ENCODE measurements at regions not wholly inside any gene's neighbourhood (a gene's known extent, or its start where the extent isn't known, plus 50 kb on each side); places are given as distances from the start of the nearest gene placed in this dataset.

GRCh38 chr15:39400821-39401550 is 179.9 kb upstream of the THBS1 start:
- Histone ChIP-seq H3K4me3 (ENCODE audit: low read depth, low read length, poor library complexity, severe bottlenecking) (no peak overlapping the region), H3K9me3 (ENCODE audit: low read length) (no peaks in the 10 kb centered on the region), H3K9me2 (ENCODE audit: low read depth, low read length) (no peaks in the 10 kb centered on the region), H3K27me3 (ENCODE audit: insufficient read depth, low read length) (no peaks in the 10 kb centered on the region), H3K79me2 (ENCODE audit: insufficient read depth, low read length) (no peaks in the 10 kb centered on the region), H3K27ac (ENCODE audit: low read depth, low read length, poor library complexity, severe bottlenecking) (no peak overlapping the region), H2AFZ (ENCODE audit: low read length) (no peak overlapping the region), H3K9ac (ENCODE audit: low read length) (no peak overlapping the region), H3F3A (ENCODE audit: insufficient read depth, low read length) (no peaks in the 10 kb centered on the region), H3K4me2 (ENCODE audit: low read length) (no peak overlapping the region), H3K4me1 (ENCODE audit: insufficient read depth, low read length, severe bottlenecking) (no peaks in the 10 kb centered on the region), H4K20me1 (ENCODE audit: insufficient read depth, low read length) (no peaks in the 10 kb centered on the region), H3K36me3 (ENCODE audit: insufficient read depth, low read length) (no peaks in the 10 kb centered on the region)
- TF ChIP-seq EZH2 (IDR thresholded peaks at IDR 0.05; ENCODE audit: borderline replicate concordance, low read length), result no peak
- TF ChIP-seq CTCF (IDR thresholded peaks at IDR 0.05; ENCODE audit: low read length), result no peak

- Histone ChIP-seq H3K27me3 (ENCODE audit: insufficient read depth, low read length) (no peaks in the 10 kb centered on the region), H3K79me2 (ENCODE audit: insufficient read depth, low read length) (no peaks in the 10 kb centered on the region), H3K9me3 (ENCODE audit: low read length) (no peaks in the 10 kb centered on the region), H2AFZ (ENCODE audit: low read length) (no peak overlapping the region), H3K9ac (ENCODE audit: low read length) (no peak overlapping the region), H3F3A (ENCODE audit: insufficient read depth, low read length) (no peaks in the 10 kb centered on the region), H3K4me1 (ENCODE audit: insufficient read depth, low read length, severe bottlenecking) (no peaks in the 10 kb centered on the region), H3K9me2 (ENCODE audit: low read depth, low read length) (no peaks in the 10 kb centered on the region), H4K20me1 (ENCODE audit: insufficient read depth, low read length) (no peaks in the 10 kb centered on the region), H3K4me3 (ENCODE audit: low read depth, low read length, poor library complexity, severe bottlenecking) (no peak overlapping the region), H3K36me3 (ENCODE audit: insufficient read depth, low read length) (no peaks in the 10 kb centered on the region), H3K27ac (ENCODE audit: low read depth, low read length, poor library complexity, severe bottlenecking) (no peak overlapping the region), H3K4me2 (ENCODE audit: low read length) (no peak overlapping the region)
- TF ChIP-seq CTCF (IDR thresholded peaks at IDR 0.05; ENCODE audit: low read length), result no peak
- no peak for TF ChIP-seq EZH2 (IDR thresholded peaks at IDR 0.05; ENCODE audit: borderline replicate concordance, low read length)
Measured at GRCh38 chr15:39403640-39404117, 177.2 kb upstream of the THBS1 start.

- no peaks in the 10 kb centered on the region for H3K9me2 ChIP-seq (ENCODE audit: low read depth, low read length)
- no peak overlapping the region for H3K9ac ChIP-seq (ENCODE audit: low read length)
- H3K4me2 ChIP-seq (ENCODE audit: low read length), result no peak overlapping the region
Measured at GRCh38 chr15:39404767-39405181, 176.1 kb upstream of the THBS1 start.

More at GRCh38 chr15:39404767-39405181, 176.1 kb upstream of the THBS1 start:
- Histone ChIP-seq H3K4me1 (ENCODE audit: insufficient read depth, low read length, severe bottlenecking) (no peaks in the 10 kb centered on the region), H4K20me1 (ENCODE audit: insufficient read depth, low read length) (no peaks in the 10 kb centered on the region), H3K79me2 (ENCODE audit: insufficient read depth, low read length) (no peaks in the 10 kb centered on the region), H3K36me3 (ENCODE audit: insufficient read depth, low read length) (no peaks in the 10 kb centered on the region), H3K4me3 (ENCODE audit: low read depth, low read length, poor library complexity, severe bottlenecking) (no peak overlapping the region), H3K27me3 (ENCODE audit: insufficient read depth, low read length) (no peaks in the 10 kb centered on the region), H3F3A (ENCODE audit: insufficient read depth, low read length) (no peaks in the 10 kb centered on the region), H3K9me3 (ENCODE audit: low read length) (no peaks in the 10 kb centered on the region), H2AFZ (ENCODE audit: low read length) (no peak overlapping the region), H3K27ac (ENCODE audit: low read depth, low read length, poor library complexity, severe bottlenecking) (no peak overlapping the region)
- no peak for TF ChIP-seq CTCF (IDR thresholded peaks at IDR 0.05; ENCODE audit: low read length)
- no peak for TF ChIP-seq EZH2 (IDR thresholded peaks at IDR 0.05; ENCODE audit: borderline replicate concordance, low read length)
